ENCODE measurements at regions not wholly inside any gene's neighbourhood (a gene's known extent, or its start where the extent isn't known, plus 50 kb on each side); places are given as distances from the start of the nearest gene placed in this dataset.
"Not testable (repeated sequence)": the region's sequence is repeated elsewhere in the genome, so short reads cannot be mapped to it uniquely, and the experiment has no call there.

GRCh38 chrX:1009771-1010170 is 202.7 kb downstream of the CRLF2 start:
- no peak for DNase-seq

DNA sequence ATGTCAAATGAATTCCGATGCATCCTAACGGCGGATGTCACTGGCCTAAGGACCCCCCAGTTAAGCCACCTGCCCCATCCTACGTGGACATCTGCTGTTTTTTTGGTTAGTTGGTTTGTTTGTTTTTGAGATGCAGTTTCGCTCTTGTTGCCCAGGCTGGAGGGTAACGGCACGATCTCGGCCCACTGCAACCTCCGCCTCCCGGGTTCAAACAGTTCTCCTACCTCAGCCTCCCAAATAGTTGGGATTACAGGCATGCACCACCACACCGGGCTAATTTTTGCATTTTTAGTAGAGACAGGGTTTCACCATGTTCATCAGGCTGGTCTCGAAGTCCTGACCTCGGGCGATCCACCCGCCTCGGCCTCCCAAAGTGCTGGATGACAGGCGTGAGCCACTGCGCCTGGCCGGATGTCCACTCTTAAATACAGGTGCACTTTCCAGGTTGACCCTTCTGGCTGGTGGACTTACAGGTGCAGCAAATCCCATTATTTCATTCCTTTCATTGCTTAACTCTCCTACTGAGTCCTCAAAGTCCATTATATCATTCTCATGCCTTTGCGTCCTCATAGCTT is 206.2 kb downstream of the CRLF2 start:
- no peak for DNase-seq

GRCh38 chrX:1002611-1003010 is 209.8 kb downstream of the CRLF2 start:
- no peak for DNase-seq

DNA sequence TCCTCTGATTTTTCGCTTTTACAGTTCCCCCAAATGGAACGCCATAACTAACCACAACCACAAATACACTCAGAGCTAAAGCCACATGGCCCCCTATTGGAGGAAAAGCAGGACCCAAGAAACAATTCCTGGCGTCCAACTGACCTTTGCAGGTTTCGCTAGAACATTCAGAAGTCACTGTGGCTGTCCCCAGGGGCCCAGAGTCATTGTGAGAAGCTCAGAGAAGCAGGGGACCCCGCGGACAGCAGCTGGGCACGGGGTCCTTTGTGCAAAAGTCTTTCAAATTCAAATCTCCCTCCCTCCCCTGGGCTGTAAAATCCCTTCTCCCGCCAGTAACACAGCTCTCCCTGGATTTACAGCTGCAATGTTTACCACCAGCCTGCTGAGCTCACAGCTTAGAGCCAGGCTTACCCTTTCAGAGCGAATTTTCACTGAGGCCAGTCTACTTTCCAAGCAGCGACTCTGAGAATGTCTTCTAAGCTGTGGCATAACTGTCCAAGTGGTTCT is 214.8 kb downstream of the CRLF2 start:
- DNase-seq, result no peak

GRCh38 chrX:994780-995179 is 217.7 kb downstream of the CRLF2 start:
- DNase-seq, result no peak

- DNase-seq, result peak; percentile 62
Measured at GRCh38 chrX:989959-990510, 222.4 kb downstream of the CRLF2 start.

DNA sequence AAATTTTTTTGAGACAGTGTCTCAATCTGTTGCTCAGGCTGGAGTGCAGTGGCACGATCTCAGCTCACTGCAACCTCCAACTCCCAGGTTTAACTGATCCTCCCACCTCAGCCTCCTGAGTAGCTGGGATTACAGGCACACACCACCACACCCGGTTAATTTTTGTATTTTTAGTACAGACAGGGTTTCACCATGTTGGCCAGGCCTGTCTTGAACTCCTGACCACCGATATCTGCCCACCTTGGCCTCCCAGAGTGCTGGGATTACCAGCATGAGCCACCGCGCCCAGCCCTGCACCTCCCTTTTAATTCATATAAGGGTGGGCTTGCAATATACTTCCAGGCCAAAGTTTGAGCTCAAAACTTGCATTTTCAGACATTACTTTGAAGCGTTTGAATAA is 223.9 kb downstream of the CRLF2 start:
- DNase-seq, result not testable (repeated sequence)

DNA sequence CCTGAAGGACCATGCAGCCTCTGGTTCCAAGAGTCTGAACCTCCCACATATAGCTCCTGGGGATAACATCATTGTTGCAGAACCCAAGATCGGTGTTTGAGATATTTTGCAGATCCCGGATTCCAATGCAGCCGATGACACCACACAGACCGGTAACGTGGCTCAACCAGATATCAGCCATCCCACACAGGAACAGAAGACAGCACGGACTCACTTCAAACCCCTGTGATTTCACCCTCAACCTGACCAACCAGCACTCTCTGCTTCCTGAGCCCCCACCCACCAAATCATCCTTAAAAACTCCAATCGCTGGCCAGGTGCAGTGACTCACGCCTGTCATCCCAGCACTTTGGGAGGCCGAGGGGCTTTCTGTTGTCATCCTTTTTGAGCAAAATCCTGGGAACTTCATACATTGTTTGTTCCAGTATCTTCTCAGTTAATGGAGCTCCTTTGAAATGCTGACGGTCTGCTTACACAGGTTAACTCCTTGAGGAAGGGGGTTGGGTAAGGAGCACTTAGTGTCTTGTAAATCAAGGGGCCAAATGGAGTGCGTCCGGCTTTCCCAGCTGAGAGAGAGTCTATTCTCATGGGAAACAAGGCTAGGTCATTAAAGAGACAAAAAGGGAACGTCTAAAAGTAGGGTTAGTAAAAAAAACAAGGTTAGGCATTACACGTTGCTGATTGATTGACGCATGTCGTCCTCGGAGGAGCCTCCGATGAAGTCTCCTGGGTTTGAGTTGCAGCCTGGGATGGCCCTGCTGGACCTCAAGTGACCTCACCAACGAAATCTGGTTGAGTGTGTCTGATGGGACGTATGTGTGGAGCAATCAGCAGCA is 230.4 kb downstream of the CRLF2 start:
- DNase-seq, result no peak

GRCh38 chrX:980587-981235 is 231.7 kb downstream of the CRLF2 start:
- no peak for DNase-seq

GRCh38 chrX:979127-979526 is 233.3 kb downstream of the CRLF2 start:
- DNase-seq, result not testable (repeated sequence)

- DNase-seq, result no peak
Measured at GRCh38 chrX:973010-973632, 239.3 kb downstream of the CRLF2 start.

- DNase-seq, result no peak
Measured at GRCh38 chrX:968148-968965, 244.1 kb downstream of the CRLF2 start.

DNA sequence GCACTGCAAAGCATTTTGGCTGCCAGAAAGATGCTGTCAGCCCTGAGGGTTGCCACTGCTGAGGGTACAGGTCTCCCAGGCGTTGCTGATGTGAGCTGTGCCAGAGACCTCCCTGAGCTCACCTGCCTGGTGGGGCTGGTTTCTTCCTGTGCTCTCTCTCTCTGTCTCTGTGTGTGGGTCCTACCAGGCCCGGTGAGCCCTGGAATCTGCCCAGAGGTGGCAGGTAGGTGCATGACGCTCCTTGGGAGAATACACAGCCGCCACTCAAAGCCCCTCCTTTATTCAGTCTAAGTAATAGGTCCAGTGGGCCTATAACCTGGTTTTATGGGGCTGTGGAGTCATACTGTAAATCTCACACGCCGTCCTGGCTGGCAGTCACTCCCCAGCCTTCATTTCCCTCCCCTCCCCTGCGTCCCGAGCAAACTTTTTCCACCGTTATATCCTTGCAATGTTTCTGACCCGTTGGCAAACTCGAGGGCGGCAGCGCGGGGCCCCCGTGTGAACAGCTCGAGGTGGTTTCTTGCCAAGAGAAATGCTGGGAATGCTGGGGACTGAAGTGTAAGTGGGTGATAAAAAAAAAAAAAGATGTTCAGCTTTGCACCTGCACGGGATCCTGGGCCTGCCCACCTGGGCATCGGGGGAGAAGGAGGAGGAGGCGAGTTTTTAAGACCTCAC is 245.9 kb downstream of the CRLF2 start:
- no peak for DNase-seq

DNA sequence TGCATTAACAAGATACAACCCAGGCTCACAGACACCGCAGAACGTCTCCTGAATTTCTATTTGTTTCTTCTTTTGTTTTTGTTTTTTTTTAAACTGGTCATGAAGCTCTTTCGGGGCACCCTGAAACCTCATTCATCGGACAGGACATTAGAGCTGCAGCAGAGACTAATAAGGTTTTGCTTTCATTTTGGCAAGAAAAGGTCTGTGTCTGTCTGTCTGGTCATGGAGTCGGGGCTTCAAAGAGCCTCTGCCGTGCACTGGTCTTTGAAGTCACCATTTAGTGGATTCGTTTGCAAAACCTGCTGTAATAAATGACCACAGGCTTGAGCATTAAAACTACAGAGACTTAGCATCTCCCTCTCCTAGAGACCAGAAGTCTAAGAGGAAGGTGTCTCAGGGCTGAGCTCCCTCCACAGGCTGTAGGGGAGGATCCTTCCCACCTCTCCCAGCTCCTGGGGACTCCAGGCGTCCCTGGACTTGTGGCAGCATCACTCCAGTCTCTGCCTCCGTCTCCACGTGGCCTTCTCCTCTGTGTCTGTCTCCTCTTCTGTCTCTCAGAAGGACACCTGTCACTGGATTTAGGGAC is 247.5 kb downstream of the CRLF2 start:
- DNase-seq, result no peak

DNA sequence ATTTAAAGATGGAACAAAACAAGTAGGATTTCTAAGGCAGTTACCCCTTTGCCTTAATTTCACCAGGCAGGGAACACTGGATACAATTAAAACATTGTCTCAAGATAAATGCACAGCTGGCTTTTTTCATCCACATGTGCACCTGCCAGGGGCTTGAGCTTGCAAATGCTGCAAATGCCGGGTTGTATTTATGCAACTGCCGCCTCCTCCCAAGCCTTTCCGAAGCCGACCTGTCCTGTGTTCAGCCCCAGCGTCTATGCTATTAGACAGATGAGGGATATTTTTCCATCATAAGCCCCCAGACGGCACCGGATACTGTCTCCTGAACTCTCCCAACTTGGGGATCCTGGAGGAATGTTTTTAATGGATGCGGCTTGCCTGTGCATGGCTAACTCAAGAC is 251.6 kb downstream of the CRLF2 start:
- no peak for DNase-seq

DNA sequence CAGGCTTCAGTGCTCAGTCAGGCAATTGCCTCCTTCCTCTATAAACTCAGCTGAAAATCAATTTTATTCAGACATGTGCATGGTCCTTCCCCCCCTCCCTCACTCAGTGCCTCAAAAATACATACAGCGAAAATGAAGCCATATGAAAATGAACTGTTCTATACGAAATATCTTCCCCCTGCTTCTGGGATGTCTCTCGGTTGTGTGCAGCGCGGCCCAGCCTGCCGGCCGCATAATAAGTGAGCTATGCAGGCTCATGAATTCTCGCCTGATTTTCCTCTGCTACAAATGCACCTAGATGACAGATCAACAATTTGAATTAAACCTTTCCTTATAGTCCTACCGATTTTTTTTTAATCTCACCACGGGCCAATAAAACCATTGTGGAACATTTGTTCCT is 252.9 kb downstream of the CRLF2 start:
- no peak for DNase-seq

- DNase-seq, result not testable (repeated sequence)
Measured at GRCh38 chrX:955168-955781, 257.2 kb downstream of the CRLF2 start.

DNA sequence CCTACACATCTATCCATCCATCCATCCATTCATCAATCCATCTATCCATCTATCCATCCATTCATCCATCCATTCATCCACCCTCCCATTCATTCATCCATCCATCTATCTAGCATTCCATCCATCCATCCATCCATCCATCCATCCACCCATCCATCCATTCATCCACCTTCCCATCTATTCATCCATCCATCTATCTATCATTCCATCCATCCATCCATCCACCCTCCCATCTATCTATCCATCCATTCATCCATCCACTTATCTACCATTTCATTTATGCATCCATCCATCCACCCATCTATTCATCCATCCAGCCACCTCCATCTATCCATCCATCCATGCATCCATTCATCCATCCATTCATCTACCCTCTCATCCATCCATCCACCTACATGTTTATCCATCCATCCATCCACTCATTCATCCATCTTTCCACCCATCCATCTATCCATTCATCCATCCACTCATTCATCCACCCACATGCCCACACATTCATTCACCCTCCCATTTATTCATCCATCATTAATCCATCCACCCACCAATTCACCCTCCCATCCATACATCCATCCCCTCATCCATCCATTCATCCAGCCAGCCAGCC is 258.5 kb downstream of the CRLF2 start:
- DNase-seq, result no peak

GRCh38 chrX:952816-953215 is 259.6 kb downstream of the CRLF2 start:
- DNase-seq, result no peak

DNA sequence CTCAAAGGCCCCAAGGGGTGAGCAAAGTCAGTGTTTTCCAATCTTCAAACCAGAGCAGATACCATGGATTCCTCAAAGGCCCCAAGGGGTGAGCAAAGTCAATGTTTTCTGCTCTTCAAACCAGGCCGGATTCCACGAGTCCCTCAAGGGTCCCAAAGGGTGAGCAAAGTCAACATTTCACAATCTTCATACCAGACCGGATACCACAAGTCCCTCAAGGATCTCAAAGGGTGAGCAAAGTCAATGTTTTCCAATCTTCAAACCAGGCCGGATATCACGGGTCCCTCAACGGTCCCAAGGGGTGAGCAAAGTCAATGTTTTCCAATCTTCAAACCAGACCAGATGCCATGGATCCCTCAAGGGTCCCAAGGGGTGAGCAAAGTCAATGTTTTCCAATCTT is 265.2 kb downstream of the CRLF2 start:
- not testable (repeated sequence) for DNase-seq
